ENCODE measurements at regions not wholly inside any gene's neighbourhood (a gene's known extent, or its start where the extent isn't known, plus 50 kb on each side); places are given as distances from the start of the nearest gene placed in this dataset.
"Not testable (repeated sequence)": the region's sequence is repeated elsewhere in the genome, so short reads cannot be mapped to it uniquely, and the experiment has no call there.

- Mint-ChIP-seq H3K36me3 (no peaks in the 10 kb centered on the region), H3K4me1 (peaks cover 9% of the 10 kb centered on the region), H3K27ac (no peak overlapping the region), H3K27me3 (peaks cover 34% of the 10 kb centered on the region), H3K9me3 (no peaks in the 10 kb centered on the region), H3K4me3 (no peak overlapping the region)
- DNase-seq, result no peak
- CTCF ChIA-PET, result no interaction called here
Observed at GRCh38 chr1:93765099-93765498, 83.5 kb upstream of the BCAR3 start.

DNA sequence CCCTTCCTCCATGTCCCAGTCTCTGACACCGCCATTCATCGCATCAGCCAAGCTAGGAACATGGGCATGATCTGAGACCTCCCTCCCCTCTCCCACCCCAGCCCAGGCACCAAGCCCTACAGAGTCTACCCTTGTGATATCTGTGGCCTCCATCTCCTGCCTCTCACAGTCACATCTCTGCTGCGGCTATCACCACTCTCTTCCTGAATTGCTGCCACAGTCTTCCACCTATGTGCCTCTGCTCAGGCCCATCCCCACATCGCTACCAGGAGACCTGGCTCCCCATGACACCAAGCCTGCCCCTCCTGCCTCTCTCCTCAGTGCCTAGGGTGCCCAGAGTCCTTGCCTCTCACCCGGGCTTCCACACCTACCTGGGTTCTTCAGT, 82.7 kb upstream of the BCAR3 start:
- peaks cover 27% of the 10 kb centered on the region for H3K27me3 Mint-ChIP-seq
- no peak for DNase-seq
- H3K27ac Mint-ChIP-seq, result no peak overlapping the region
- H3K36me3 Mint-ChIP-seq, result no peaks in the 10 kb centered on the region
- peaks cover 10% of the 10 kb centered on the region for H3K4me1 Mint-ChIP-seq
- CTCF ChIA-PET, result no interaction called here
- no peaks in the 10 kb centered on the region for H3K9me3 Mint-ChIP-seq
- H3K4me3 Mint-ChIP-seq, result no peak overlapping the region

DNA sequence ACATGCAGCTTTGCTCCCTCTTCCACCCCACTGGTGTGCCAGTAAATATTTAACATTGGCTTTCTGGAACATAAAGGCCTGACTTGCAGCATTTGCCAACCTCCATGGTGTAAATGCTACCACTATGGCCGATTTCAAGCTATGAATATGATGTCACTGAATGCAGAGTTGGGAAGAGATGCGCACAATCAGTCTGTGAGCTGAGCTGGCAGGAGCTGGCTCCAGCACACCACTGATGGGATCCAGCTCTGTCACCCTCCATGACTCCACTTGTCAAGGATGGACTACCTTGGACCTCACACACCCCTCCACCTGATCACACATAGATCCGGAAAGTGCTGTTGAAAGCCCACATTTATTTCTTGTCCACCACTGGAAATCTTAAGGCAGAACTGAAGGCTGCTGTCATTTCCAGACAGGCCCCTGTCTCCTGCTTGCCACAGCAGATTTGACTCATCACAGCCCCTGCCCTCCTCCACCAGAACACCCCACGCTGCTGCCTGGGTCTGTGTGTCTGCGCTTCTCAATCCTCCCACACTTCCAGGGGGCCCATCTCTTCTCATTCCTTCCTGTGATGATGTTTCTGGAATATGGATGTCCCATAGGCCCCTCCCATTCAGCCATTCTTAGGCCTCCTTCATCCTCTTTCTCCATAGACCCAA, 82.2 kb upstream of the BCAR3 start:
- no peak overlapping the region for H3K4me3 Mint-ChIP-seq
- peaks cover 25% of the 10 kb centered on the region for H3K27me3 Mint-ChIP-seq
- H3K9me3 Mint-ChIP-seq, result no peaks in the 10 kb centered on the region

DNA sequence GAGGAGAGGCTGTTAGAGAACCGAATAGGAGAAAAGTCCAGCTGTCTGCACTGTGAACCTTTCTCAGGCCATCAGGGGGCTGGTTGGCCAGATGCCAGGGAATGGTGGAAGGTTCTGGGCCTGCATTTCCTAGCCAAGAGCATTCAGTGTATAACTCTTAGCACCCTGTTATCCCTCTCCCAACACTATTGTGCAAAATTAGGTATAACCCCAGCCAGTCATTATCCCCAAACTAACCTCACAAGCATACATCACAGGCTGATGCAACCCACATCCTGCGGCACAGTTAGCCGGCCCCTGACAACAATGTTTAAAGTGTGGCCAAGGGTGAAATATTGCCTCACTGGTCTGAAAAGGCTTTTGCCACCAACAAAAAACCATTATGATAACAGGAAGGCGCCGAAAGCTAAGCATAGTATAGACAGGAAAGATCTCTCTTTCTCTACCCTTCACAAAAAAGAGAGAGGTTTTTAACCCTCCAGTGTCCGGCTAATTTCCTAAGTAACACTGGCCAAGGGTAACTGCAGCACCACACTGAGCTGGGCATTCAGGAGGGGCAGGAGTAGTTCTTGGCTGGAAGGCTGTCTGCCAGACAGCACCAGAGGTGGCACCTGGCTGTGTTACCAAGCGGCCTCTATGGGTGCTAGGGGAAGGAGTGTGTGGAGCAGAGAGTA, 77.3 kb upstream of the BCAR3 start:
- CTCF ChIA-PET, result no interaction called here
- DNase-seq, result peak; percentile 41
- peaks cover 16% of the 10 kb centered on the region for H3K4me1 Mint-ChIP-seq
- peaks cover 14% of the 10 kb centered on the region for H3K27me3 Mint-ChIP-seq
- H3K27ac Mint-ChIP-seq, result peak overlapping the region; percentile 0
- no peaks in the 10 kb centered on the region for H3K9me3 Mint-ChIP-seq
- no peak overlapping the region for H3K4me3 Mint-ChIP-seq
- no peaks in the 10 kb centered on the region for H3K36me3 Mint-ChIP-seq

More for the DNA sequence above, 82.2 kb upstream of the BCAR3 start:
- Mint-ChIP-seq H3K36me3 (no peaks in the 10 kb centered on the region), H3K27ac (no peak overlapping the region), H3K4me1 (peaks cover 16% of the 10 kb centered on the region)
- CTCF ChIA-PET, result interaction anchor here (1.0 kb wide), 1 partner anchor 50 kb away, joined by 3 read pairs; no protein-coding TSS in a partner anchor
- DNase-seq, result no peak

- Mint-ChIP-seq H3K4me3 (no peak overlapping the region), H3K36me3 (no peaks in the 10 kb centered on the region), H3K27me3 (peaks cover 15% of the 10 kb centered on the region), H3K27ac (no peak overlapping the region), H3K4me1 (peaks cover 17% of the 10 kb centered on the region), H3K9me3 (no peaks in the 10 kb centered on the region)
- DNase-seq, result no peak
- CTCF ChIA-PET, result no interaction called here
Observed at GRCh38 chr1:93757256-93758036, 75.8 kb upstream of the BCAR3 start.

- H3K9me3 Mint-ChIP-seq, result no peaks in the 10 kb centered on the region
- CTCF ChIA-PET, result no interaction called here
- no peaks in the 10 kb centered on the region for H3K36me3 Mint-ChIP-seq
- peaks cover 17% of the 10 kb centered on the region for H3K4me1 Mint-ChIP-seq
- H3K27ac Mint-ChIP-seq, result no peak overlapping the region
- peaks cover 9% of the 10 kb centered on the region for H3K27me3 Mint-ChIP-seq
- no peak overlapping the region for H3K4me3 Mint-ChIP-seq
- no peak for DNase-seq
Observed at GRCh38 chr1:93756657-93757056, 75.0 kb upstream of the BCAR3 start.

DNA sequence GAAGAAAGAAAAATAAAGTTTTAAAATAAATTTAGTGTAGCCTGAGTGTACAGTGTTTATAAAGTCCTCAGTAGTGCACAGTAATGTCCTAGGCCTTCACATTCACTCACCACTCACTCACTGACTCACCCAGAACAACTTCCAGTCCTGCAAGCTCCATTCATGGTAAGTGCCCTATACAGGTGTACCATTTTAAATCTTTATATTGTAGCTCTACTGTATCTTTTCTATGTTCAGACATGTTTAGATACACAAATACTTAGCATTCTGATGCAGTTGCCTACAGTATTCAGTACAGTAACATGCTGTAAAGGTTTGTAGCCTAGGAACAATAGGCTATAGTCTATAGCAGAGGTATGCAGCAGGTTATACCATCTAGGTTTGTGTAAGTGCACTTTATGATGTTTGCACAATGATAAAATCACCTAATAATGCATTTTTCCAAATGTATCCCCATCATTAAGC, 73.6 kb upstream of the BCAR3 start:
- not testable (repeated sequence) for H3K36me3 Mint-ChIP-seq, H3K4me3 Mint-ChIP-seq, H3K27ac Mint-ChIP-seq, H3K9me3 Mint-ChIP-seq, DNase-seq
- peaks cover 16% of the 10 kb centered on the region for H3K27me3 Mint-ChIP-seq
- CTCF ChIA-PET, result interaction anchor here (1.2 kb wide), 1 partner anchor 84 kb away, joined by 3 read pairs; no protein-coding TSS in a partner anchor
- H3K4me1 Mint-ChIP-seq, result peaks cover 19% of the 10 kb centered on the region

GRCh38 chr1:93753791-93754763, 72.4 kb upstream of the BCAR3 start:
- no peak for DNase-seq
- Mint-ChIP-seq H3K27me3 (peaks cover 16% of the 10 kb centered on the region), H3K27ac (no peak overlapping the region), H3K4me1 (peaks cover 21% of the 10 kb centered on the region), H3K9me3 (no peaks in the 10 kb centered on the region), H3K4me3 (no peak overlapping the region), H3K36me3 (no peaks in the 10 kb centered on the region)
- CTCF ChIA-PET, result interaction anchor here (1.2 kb wide), 2 partner anchors 83 to 125 kb away, joined by 3 to 5 read pairs; no protein-coding TSS in a partner anchor

DNA sequence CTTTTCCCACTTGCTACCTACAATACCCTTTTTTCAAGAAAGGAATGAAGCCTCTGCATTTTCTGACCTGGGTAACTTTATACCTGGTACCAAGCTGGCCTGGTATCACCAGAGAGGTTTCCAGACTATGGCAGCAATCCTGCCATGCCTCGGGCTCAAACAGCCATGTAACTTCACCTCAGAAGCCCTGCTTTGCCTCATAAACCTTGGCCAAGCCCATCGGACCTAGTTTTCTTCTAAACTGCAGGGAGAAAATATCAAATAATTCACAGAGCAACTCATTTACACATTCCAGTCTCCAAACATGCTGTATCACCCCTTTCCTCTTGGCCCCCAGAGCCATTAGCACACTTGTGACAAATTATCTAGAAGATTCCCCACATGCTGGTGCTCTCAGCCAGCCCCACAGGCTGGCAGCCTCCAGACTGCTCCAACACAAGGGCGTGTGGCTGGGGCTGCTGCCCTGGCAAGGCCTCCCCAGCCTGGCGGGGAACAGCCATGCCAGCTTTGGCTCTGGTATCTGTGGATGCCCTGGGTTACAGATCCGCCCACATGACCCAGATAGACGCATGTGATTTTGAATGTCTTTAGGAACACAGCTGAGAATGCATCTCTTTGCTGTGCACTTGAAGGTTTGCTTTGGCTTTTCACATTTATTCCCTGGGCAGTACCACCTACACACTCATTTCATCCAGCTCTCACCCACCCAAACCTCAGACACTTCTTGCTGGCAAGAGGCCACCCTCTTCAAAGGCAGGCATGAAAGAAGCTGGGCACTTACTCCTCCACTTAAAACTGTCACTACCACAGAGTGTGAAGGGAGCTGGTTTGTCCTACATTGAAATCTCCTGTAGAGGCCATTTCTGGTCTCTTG, 70.0 kb upstream of the BCAR3 start:
- CTCF ChIA-PET, result interaction anchor here (0.9 to 1.3 kb wide), 2 partner anchors 10 to 20 kb away, joined by 3 to 4 read pairs; no protein-coding TSS in a partner anchor
- H3K27me3 Mint-ChIP-seq, result peaks cover 12% of the 10 kb centered on the region
- H3K4me1 Mint-ChIP-seq, result peaks cover 14% of the 10 kb centered on the region
- no peak overlapping the region for H3K27ac Mint-ChIP-seq
- H3K9me3 Mint-ChIP-seq, result peaks cover 6% of the 10 kb centered on the region
- DNase-seq, result no peak
- H3K4me3 Mint-ChIP-seq, result no peak overlapping the region
- no peaks in the 10 kb centered on the region for H3K36me3 Mint-ChIP-seq

GRCh38 chr1:93750955-93751354, 69.3 kb upstream of the BCAR3 start:
- Mint-ChIP-seq H3K4me3 (no peak overlapping the region), H3K36me3 (no peaks in the 10 kb centered on the region), H3K27ac (no peak overlapping the region), H3K4me1 (peaks cover 14% of the 10 kb centered on the region), H3K27me3 (peaks cover 14% of the 10 kb centered on the region), H3K9me3 (peaks cover 9% of the 10 kb centered on the region)
- DNase-seq, result no peak
- CTCF ChIA-PET, result interaction anchor here (1.3 kb wide), 1 partner anchor 21 kb away, joined by 4 read pairs; no protein-coding TSS in a partner anchor

GRCh38 chr1:93749894-93750301, 68.3 kb upstream of the BCAR3 start:
- CTCF ChIA-PET, result interaction anchor here (0.7 to 1.4 kb wide), 3 partner anchors 22 to 119 kb away, joined by 3 to 4 read pairs (median 4); no protein-coding TSS in a partner anchor
- Mint-ChIP-seq H3K4me3 (no peak overlapping the region), H3K36me3 (no peaks in the 10 kb centered on the region), H3K27me3 (peaks cover 14% of the 10 kb centered on the region), H3K27ac (no peak overlapping the region), H3K9me3 (peaks cover 9% of the 10 kb centered on the region), H3K4me1 (peaks cover 16% of the 10 kb centered on the region)
- DNase-seq, result no peak

DNA sequence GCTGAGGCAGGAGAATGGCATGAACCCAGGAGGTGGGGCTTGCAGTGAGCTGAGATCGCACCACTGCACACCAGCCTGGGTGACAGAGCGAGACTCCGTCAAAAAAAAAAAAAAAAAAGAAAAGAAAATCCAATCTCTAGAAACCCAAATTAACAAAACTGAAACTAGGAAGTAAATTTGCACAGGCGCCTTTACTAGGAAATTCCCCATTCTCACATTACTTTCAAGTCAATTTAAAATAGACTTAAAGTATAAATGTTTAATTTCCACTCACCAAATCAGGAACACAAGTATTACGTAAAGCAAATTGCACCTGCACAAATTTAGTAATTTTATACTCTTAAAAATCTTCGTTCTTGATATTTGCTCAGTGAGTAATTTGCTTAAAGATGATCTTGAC, 67.8 kb upstream of the BCAR3 start:
- H3K9me3 Mint-ChIP-seq, result peaks cover 9% of the 10 kb centered on the region
- H3K4me1 Mint-ChIP-seq, result peaks cover 20% of the 10 kb centered on the region
- no peaks in the 10 kb centered on the region for H3K36me3 Mint-ChIP-seq
- CTCF ChIA-PET, result interaction anchor here (0.7 to 1.4 kb wide), 2 partner anchors 23 to 118 kb away, joined by 3 to 4 read pairs; no protein-coding TSS in a partner anchor
- no peak for DNase-seq
- H3K4me3 Mint-ChIP-seq, result no peak overlapping the region
- H3K27ac Mint-ChIP-seq, result no peak overlapping the region
- peaks cover 14% of the 10 kb centered on the region for H3K27me3 Mint-ChIP-seq
